ENCODE measurements at regions not wholly inside any gene's neighbourhood (a gene's known extent, or its start where the extent isn't known, plus 50 kb on each side); places are given as distances from the start of the nearest gene placed in this dataset.

- ATAC-seq (ENCODE audit: low read depth): no peak
- TF ChIP-seq EZH2 (IDR thresholded peaks at IDR 0.05; ENCODE audit: borderline replicate concordance, insufficient read depth, low read depth, low read length, poor library complexity, severe bottlenecking): no peak
- no peak for TF ChIP-seq CTCF (IDR thresholded peaks at IDR 0.05)
- WGBS (ENCODE audit: insufficient coverage): 88% methylated on average over 3 of the region's 3 CpGs
- Histone ChIP-seq H4K20me1 (ENCODE audit: control insufficient read depth, insufficient read depth, low read length, poor library complexity, severe bottlenecking) (no peaks in the 10 kb centered on the region), H3K79me2 (ENCODE audit: control insufficient read depth, insufficient read depth, low read length) (no peaks in the 10 kb centered on the region), H3K4me2 (replicated peaks; ENCODE audit: low read depth, low read length, poor library complexity, severe bottlenecking) (no peak overlapping the region), H3K4me3 (ENCODE audit: control extremely low read depth in 1 of 5, extremely low read depth in 1 of 5, insufficient read depth in 1 of 5, low read depth in 2 of 5, low read length in 4 of 5) (no peak overlapping the region), H3K36me3 (replicated peaks in 1 of 2; ENCODE audit: control extremely low read depth in 1 of 2, control insufficient read depth in 1 of 2, extremely low read depth in 1 of 2, insufficient read depth in 2 of 2, low read length in 1 of 2) (no peaks in the 10 kb centered on the region), H3K9me3 (ENCODE audit: control extremely low read depth in 1 of 3, control insufficient read depth in 2 of 3, insufficient read depth in 1 of 3, low read length in 2 of 3) (peaks cover 0 to 3% (median 0%) of the 10 kb centered on the region in 3 donors), H3K4me1 (ENCODE audit: control insufficient read depth in 2 of 2, insufficient read depth in 2 of 2, low read length in 2 of 2) (no peaks in the 10 kb centered on the region), H3K27me3 (replicated peaks in 1 of 4; ENCODE audit: control extremely low read depth in 1 of 4, control insufficient read depth in 3 of 4, insufficient read depth in 4 of 4, low read length in 3 of 4) (no peaks in the 10 kb centered on the region), H2AFZ (ENCODE audit: insufficient read depth, low read depth, low read length, poor library complexity, severe bottlenecking) (no peak overlapping the region), H3K27ac (ENCODE audit: low read length in 2 of 2) (no peak overlapping the region), H3K9ac (ENCODE audit: low read length) (no peak overlapping the region)
- no peak overlapping the region for H3K4me3 Mint-ChIP-seq
- DNase-seq: no peak
- ChIA-PET CTCF (no interaction called here), POLR2A (no interaction called here)
- no peak overlapping the region for H3K27ac Mint-ChIP-seq
- H3K27me3 Mint-ChIP-seq: peaks cover 3% of the 10 kb centered on the region
- intact Hi-C loops (cut with micrococcal nuclease): no loop called here
- H3K9me3 Mint-ChIP-seq (ENCODE audit: insufficient read depth): no peaks in the 10 kb centered on the region
- no peaks in the 10 kb centered on the region for H3K4me1 Mint-ChIP-seq
Observed at GRCh38 chr13:34116651-34117050, 298.7 kb downstream of the RFC3 start.

- Histone ChIP-seq H3K4me1 (ENCODE audit: control insufficient read depth in 2 of 2, insufficient read depth in 2 of 2, low read length in 2 of 2) (no peaks in the 10 kb centered on the region), H3K9ac (ENCODE audit: low read length) (no peak overlapping the region), H3K27me3 (replicated peaks in 1 of 4; ENCODE audit: control extremely low read depth in 1 of 4, control insufficient read depth in 3 of 4, insufficient read depth in 4 of 4, low read length in 3 of 4) (no peaks in the 10 kb centered on the region), H2AFZ (ENCODE audit: insufficient read depth, low read depth, low read length, poor library complexity, severe bottlenecking) (no peak overlapping the region), H4K20me1 (ENCODE audit: control insufficient read depth, insufficient read depth, low read length, poor library complexity, severe bottlenecking) (no peaks in the 10 kb centered on the region), H3K4me3 (ENCODE audit: control extremely low read depth in 1 of 5, extremely low read depth in 1 of 5, insufficient read depth in 1 of 5, low read depth in 2 of 5, low read length in 4 of 5) (no peak overlapping the region), H3K36me3 (replicated peaks in 1 of 2; ENCODE audit: control extremely low read depth in 1 of 2, control insufficient read depth in 1 of 2, extremely low read depth in 1 of 2, insufficient read depth in 2 of 2, low read length in 1 of 2) (no peaks in the 10 kb centered on the region), H3K27ac (ENCODE audit: low read length in 2 of 2) (no peak overlapping the region), H3K79me2 (ENCODE audit: control insufficient read depth, insufficient read depth, low read length) (no peaks in the 10 kb centered on the region), H3K9me3 (ENCODE audit: control extremely low read depth in 1 of 3, control insufficient read depth in 2 of 3, insufficient read depth in 1 of 3, low read length in 2 of 3) (no peaks in the 10 kb centered on the region), H3K4me2 (replicated peaks; ENCODE audit: low read depth, low read length, poor library complexity, severe bottlenecking) (no peak overlapping the region)
- no peak overlapping the region for H3K4me3 Mint-ChIP-seq
- POLR2A ChIA-PET: no interaction called here
- no peaks in the 10 kb centered on the region for H3K9me3 Mint-ChIP-seq (ENCODE audit: insufficient read depth)
- H3K4me1 Mint-ChIP-seq: no peaks in the 10 kb centered on the region
- CTCF ChIA-PET: no interaction called here
- no peak for ATAC-seq (ENCODE audit: low read depth)
- TF ChIP-seq EZH2 (IDR thresholded peaks at IDR 0.05; ENCODE audit: borderline replicate concordance, insufficient read depth, low read depth, low read length, poor library complexity, severe bottlenecking): no peak
- TF ChIP-seq CTCF (IDR thresholded peaks at IDR 0.05): no peak
- WGBS (ENCODE audit: insufficient coverage): 100% methylated on average over 1 of the region's 3 CpGs
- peaks cover 3% of the 10 kb centered on the region for H3K27me3 Mint-ChIP-seq
- intact Hi-C loops (cut with micrococcal nuclease): no loop called here
- no peak overlapping the region for H3K27ac Mint-ChIP-seq
- no peak for DNase-seq
Observed at GRCh38 chr13:34124666-34125306, 306.8 kb downstream of the RFC3 start.
